H9 (cell line): ENCODE measurements at regions not wholly inside any gene's neighbourhood (a gene's known extent, or its start where the extent isn't known, plus 50 kb on each side); places are given as distances from the start of the nearest gene placed in this dataset.

ENCODE experiments used
- DNase-seq: peaks from one replicate; pipeline ENCODE4 v3.0.0-alpha.2; 2017
- H2AFZ ChIP-seq: one replicate; pipeline ENCODE4 v1.6.1; 2013; ENCODE audit warnings: mild to moderate bottlenecking, low read length, control low read depth, moderate library complexity
- H2AK5ac ChIP-seq: 2 replicates; pipeline ENCODE4 v1.6.1; 2013; ENCODE audit warnings: low read length, control low read depth, mixed read lengths; ENCODE audit not compliant: insufficient read length
- H2BK120ac ChIP-seq: one replicate; pipeline ENCODE4 v1.6.1; 2013; ENCODE audit warnings: low read depth, mild to moderate bottlenecking, low read length, control low read depth, inconsistent platforms; ENCODE audit not compliant: poor library complexity, severe bottlenecking
- H2BK12ac ChIP-seq: 2 replicates; pipeline ENCODE4 v1.6.1; 2013; ENCODE audit warnings: low read length, control low read depth, mixed read lengths, low read depth; ENCODE audit not compliant: insufficient read length
- H2BK15ac ChIP-seq: 2 replicates; pipeline ENCODE4 v1.6.1; 2013; ENCODE audit warnings: low read depth, low read length, control low read depth
- H2BK20ac ChIP-seq: one replicate; pipeline ENCODE4 v1.6.1; 2013; ENCODE audit warnings: low read depth, mild to moderate bottlenecking, low read length, control low read depth, inconsistent platforms; ENCODE audit not compliant: poor library complexity, severe bottlenecking
- H2BK5ac ChIP-seq: 2 replicates; pipeline ENCODE4 v1.6.1; 2013; ENCODE audit warnings: low read length, control low read depth, mixed read lengths; ENCODE audit not compliant: insufficient read length
- H3K14ac ChIP-seq: 2 replicates; pipeline ENCODE4 v1.6.1; 2013; ENCODE audit warnings: low read length, control low read depth; ENCODE audit not compliant: insufficient read depth
- H3K18ac ChIP-seq: 2 replicates; pipeline ENCODE4 v1.6.1; 2013; ENCODE audit warnings: low read depth, mild to moderate bottlenecking, mixed read lengths, low read length, control low read depth; ENCODE audit not compliant: insufficient read length
- H3K23ac ChIP-seq: 2 replicates; pipeline ENCODE4 v1.6.1; 2013; ENCODE audit warnings: low read length, control low read depth, mixed read lengths, low read depth; ENCODE audit not compliant: insufficient read length
- H3K23me2 ChIP-seq: 2 replicates; pipeline ENCODE4 v1.6.1; 2013; ENCODE audit warnings: low read depth, mild to moderate bottlenecking, mixed read lengths, low read length, control low read depth; ENCODE audit not compliant: insufficient read length, poor library complexity, severe bottlenecking
- H3K27ac ChIP-seq: 2 replicates; pipeline ENCODE4 v1.5.1; 2013; ENCODE audit warnings: low read length, control low read depth, mixed read lengths, low read depth; ENCODE audit not compliant: insufficient read length
- H3K27me3 ChIP-seq: 2 replicates; pipeline ENCODE4 v1.6.1; 2013; ENCODE audit warnings: low read length, control low read depth, inconsistent platforms; ENCODE audit not compliant: insufficient read depth
- H3K4ac ChIP-seq: 2 replicates; pipeline ENCODE4 v1.6.1; 2013; ENCODE audit warnings: low read depth, mild to moderate bottlenecking, control low read depth, inconsistent platforms, low read length, moderate library complexity
- H3K4me1 ChIP-seq: 2 replicates; pipeline ENCODE4 v1.6.1; 2013; ENCODE audit warnings: low read length, control low read depth, inconsistent platforms; ENCODE audit not compliant: insufficient read depth
- H3K4me2 ChIP-seq: 2 replicates; pipeline ENCODE4 v1.6.1; 2013; ENCODE audit warnings: low read length, control low read depth, mixed read lengths; ENCODE audit not compliant: insufficient read length, insufficient read depth
- H3K56ac ChIP-seq: 2 replicates; pipeline ENCODE4 v1.6.1; 2013; ENCODE audit warnings: low read depth, mild to moderate bottlenecking, mixed read lengths, low read length, control low read depth; ENCODE audit not compliant: insufficient read length
- H3K79me1 ChIP-seq: 2 replicates; pipeline ENCODE4 v1.6.1; 2013; ENCODE audit warnings: low read depth, mild to moderate bottlenecking, moderate library complexity, low read length, control low read depth, inconsistent platforms; ENCODE audit not compliant: insufficient read depth, poor library complexity, severe bottlenecking
- H3K79me2 ChIP-seq: 2 replicates; pipeline ENCODE4 v1.6.1; 2013; ENCODE audit warnings: low read length, control low read depth, inconsistent platforms; ENCODE audit not compliant: insufficient read depth
- H3K9ac ChIP-seq: 2 replicates; pipeline ENCODE4 v1.6.1; 2013; ENCODE audit warnings: low read length, control low read depth, mixed read lengths; ENCODE audit not compliant: insufficient read length; ENCODE audit errors: extremely low read depth
- H3K9me3 ChIP-seq: one replicate; pipeline ENCODE4 v1.6.1; 2013; ENCODE audit warnings: low read depth, low read length, inconsistent platforms; ENCODE audit not compliant: control insufficient read depth
- H3T11ph ChIP-seq: one replicate; pipeline ENCODE4 v1.6.1; 2013; ENCODE audit warnings: mild to moderate bottlenecking, low read length, control low read depth, inconsistent platforms
- H4K20me1 ChIP-seq: one replicate; pipeline ENCODE4 v1.6.1; 2013; ENCODE audit not compliant: control insufficient read depth, insufficient read length, insufficient read depth
- H4K5ac ChIP-seq: 2 replicates; pipeline ENCODE4 v1.6.1; 2013; ENCODE audit warnings: low read depth, mild to moderate bottlenecking, mixed read lengths, low read length, control low read depth; ENCODE audit not compliant: insufficient read length
- H4K8ac ChIP-seq: replicated peaks from 2 replicates; pipeline ENCODE4 v1.6.1; 2013; ENCODE audit warnings: low read length, control low read depth, mixed read lengths, low read depth; ENCODE audit not compliant: insufficient read length
- H4K91ac ChIP-seq: 2 replicates; pipeline ENCODE4 v1.6.1; 2013; ENCODE audit warnings: low read depth, mild to moderate bottlenecking, moderate library complexity, mixed read lengths, low read length, control low read depth; ENCODE audit not compliant: insufficient read length
- H3K27ac Mint-ChIP-seq, 3 experiments: 2 replicates in 2 of 3; 3 replicates in 1 of 3; pipeline ENCODE4 v1.8.0; 2020 to 2021; ENCODE audit warnings: mixed read lengths in 3 of 3, mild to moderate bottlenecking in 1 of 3, moderate library complexity in 1 of 3
- H3K27me3 Mint-ChIP-seq: 2 replicates; pipeline ENCODE4 v1.8.0; 2021; ENCODE audit warnings: low read depth, mild to moderate bottlenecking, moderate library complexity, mixed read lengths
- H3K36me3 Mint-ChIP-seq, 3 experiments: 2 replicates in 2 of 3; 3 replicates in 1 of 3; pipeline ENCODE4 v1.8.0; 2020 to 2021; ENCODE audit warnings: low read depth in 3 of 3, mixed read lengths in 3 of 3; ENCODE audit not compliant: insufficient read depth in 1 of 3
- H3K4me1 Mint-ChIP-seq, 2 experiments: 2 replicates each; pipeline ENCODE4 v1.8.0; 2020; ENCODE audit warnings: mixed read lengths in 2 of 2
- H3K4me3 Mint-ChIP-seq, 2 experiments: 2 replicates in 1 of 2; 3 replicates in 1 of 2; pipeline ENCODE4 v1.8.0; 2020 to 2021; ENCODE audit warnings: mild to moderate bottlenecking in 2 of 2, mixed read lengths in 2 of 2, moderate library complexity in 1 of 2
- H3K9me3 Mint-ChIP-seq, 2 experiments: 2 replicates in 1 of 2; 3 replicates in 1 of 2; pipeline ENCODE4 v1.8.0; 2020; ENCODE audit warnings: mild to moderate bottlenecking in 2 of 2, mixed read lengths in 2 of 2, moderate library complexity in 1 of 2
- WGBS: extraction: QIAGEN DNeasy Blood & Tissue Kit; methylation state at CpG from one replicate; pipeline ENCODE4 v1.1.7; 2013; ENCODE audit warnings: missing lambda C conversion rate, low lambda C conversion rate, mixed read lengths; ENCODE audit not compliant: insufficient read length; ENCODE audit errors: extremely low coverage; 5-methylcytosine and 5-hydroxymethylcytosine counted together
- TF ChIP-seq, protein P1 (sequence below): fragments of 200-600 bp; sonication (generic); conservative IDR thresholded peaks from 3 replicates; pipeline ENCODE4 v1.8.0; 2021; ENCODE audit warnings: antibody characterized with exemption, mild to moderate bottlenecking

DNA sequence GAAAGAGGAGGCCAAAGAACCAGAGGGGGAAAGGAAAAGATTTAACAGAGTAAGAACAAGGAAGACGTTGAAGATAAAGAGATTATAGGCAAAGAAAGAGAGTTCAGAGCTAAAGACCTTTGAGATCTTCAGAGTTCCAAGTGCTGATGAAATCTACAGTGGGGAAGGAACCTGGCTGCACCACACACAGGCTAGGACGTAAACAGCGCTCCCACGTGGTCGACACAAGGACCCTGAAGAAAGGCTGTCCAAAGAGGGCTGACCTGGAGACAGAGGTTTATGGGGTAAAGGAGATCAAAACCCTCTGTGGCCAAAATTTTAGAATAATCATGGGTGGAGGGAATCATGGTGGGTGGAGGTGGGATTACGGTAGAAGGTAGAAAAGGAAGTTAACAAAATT is 121.6 kb downstream of the PMP22 start:
- Mint-ChIP-seq H3K4me1 (no peaks in the 10 kb centered on the region), H3K27me3 (no peaks in the 10 kb centered on the region), H3K36me3 (peaks cover 0 to 3% (median 2%) of the 10 kb centered on the region in 3 experiments; a peak in 4 of 7 replicates), H3K27ac (no peak overlapping the region), H3K9me3 (peaks cover 0 to 6% of the 10 kb centered on the region in 2 experiments; a peak in 3 of 5 replicates), H3K4me3 (no peak overlapping the region)
- no peaks in the 10 kb centered on the region for H3K9me3 ChIP-seq
- H4K5ac ChIP-seq, result no peak overlapping the region
- H2BK20ac ChIP-seq, result no peak overlapping the region
- no peak overlapping the region for H4K91ac ChIP-seq
- TF ChIP-seq, protein P1, sequence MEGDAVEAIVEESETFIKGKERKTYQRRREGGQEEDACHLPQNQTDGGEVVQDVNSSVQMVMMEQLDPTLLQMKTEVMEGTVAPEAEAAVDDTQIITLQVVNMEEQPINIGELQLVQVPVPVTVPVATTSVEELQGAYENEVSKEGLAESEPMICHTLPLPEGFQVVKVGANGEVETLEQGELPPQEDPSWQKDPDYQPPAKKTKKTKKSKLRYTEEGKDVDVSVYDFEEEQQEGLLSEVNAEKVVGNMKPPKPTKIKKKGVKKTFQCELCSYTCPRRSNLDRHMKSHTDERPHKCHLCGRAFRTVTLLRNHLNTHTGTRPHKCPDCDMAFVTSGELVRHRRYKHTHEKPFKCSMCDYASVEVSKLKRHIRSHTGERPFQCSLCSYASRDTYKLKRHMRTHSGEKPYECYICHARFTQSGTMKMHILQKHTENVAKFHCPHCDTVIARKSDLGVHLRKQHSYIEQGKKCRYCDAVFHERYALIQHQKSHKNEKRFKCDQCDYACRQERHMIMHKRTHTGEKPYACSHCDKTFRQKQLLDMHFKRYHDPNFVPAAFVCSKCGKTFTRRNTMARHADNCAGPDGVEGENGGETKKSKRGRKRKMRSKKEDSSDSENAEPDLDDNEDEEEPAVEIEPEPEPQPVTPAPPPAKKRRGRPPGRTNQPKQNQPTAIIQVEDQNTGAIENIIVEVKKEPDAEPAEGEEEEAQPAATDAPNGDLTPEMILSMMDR, result peak; percentile 59
- H2BK15ac ChIP-seq, result no peak overlapping the region
- no peak overlapping the region for H2BK120ac ChIP-seq
- no peak overlapping the region for H3K23ac ChIP-seq
- no peak overlapping the region for H3K56ac ChIP-seq
- no peak overlapping the region for H3T11ph ChIP-seq
- H3K27ac ChIP-seq, result no peak overlapping the region
- H3K79me2 ChIP-seq, result no peaks in the 10 kb centered on the region
- H3K4me2 ChIP-seq, result no peak overlapping the region
- H3K4ac ChIP-seq, result no peak overlapping the region
- H2AK5ac ChIP-seq, result no peak overlapping the region
- no peaks in the 10 kb centered on the region for H3K4me1 ChIP-seq
- no peak overlapping the region for H4K8ac ChIP-seq
- no peaks in the 10 kb centered on the region for H3K27me3 ChIP-seq
- H2AFZ ChIP-seq, result no peak overlapping the region
- peak; percentile 72 for DNase-seq
- no peak overlapping the region for H2BK12ac ChIP-seq
- H3K23me2 ChIP-seq, result no peaks in the 10 kb centered on the region
- no peaks in the 10 kb centered on the region for H3K79me1 ChIP-seq
- no CpG with 5 or more reads among the region's 6 CpGs for WGBS
- no peaks in the 10 kb centered on the region for H4K20me1 ChIP-seq
- H3K9ac ChIP-seq, result no peak overlapping the region
- H2BK5ac ChIP-seq, result no peak overlapping the region
- no peak overlapping the region for H3K14ac ChIP-seq
- H3K18ac ChIP-seq, result no peak overlapping the region
